Gastrocnemius medialis (tissue), 4 donors: ENCODE measurements at regions not wholly inside any gene's neighbourhood (a gene's known extent, or its start where the extent isn't known, plus 50 kb on each side); places are given as distances from the start of the nearest gene placed in this dataset.

Experiments
- ATAC-seq, 2 donors: fragments of 150-250 bp; one replicate each; pipeline ENCODE4 v1.9.1; 2016
- DNase-seq, 2 donors: peaks; one replicate each; pipeline ENCODE4 v3.0.0-alpha.2; 2019
- H3K27ac ChIP-seq, 4 donors: fragments of 200-600 bp; sonication (generic); 1 replicate in 1 of 4; 2 replicates in 3 of 4; pipeline ENCODE4 v1.5.1; 2016 to 2018; ENCODE audit warnings: mild to moderate bottlenecking in 2 of 4, moderate library complexity in 1 of 4
- H3K27me3 ChIP-seq, 3 donors: fragments of 200-600 bp; sonication (generic) in 2 of 3; 1 replicate in 1 of 3; 2 replicates in 2 of 3; pipeline versions ENCODE4 v1.5.1 to v1.6.0; 2016 to 2019; ENCODE audit warnings: mild to moderate bottlenecking in 1 of 3, moderate library complexity in 1 of 3
- H3K36me3 ChIP-seq, 2 donors: fragments of 200-600 bp; sonication (generic) in 1 of 2; one replicate each; pipeline ENCODE4 v1.5.1; 2017 to 2018
- H3K4me1 ChIP-seq, 2 donors: fragments of 200-600 bp; sonication (generic) in 1 of 2; one replicate each; pipeline ENCODE4 v1.5.1; 2016 to 2017; ENCODE audit warnings: mild to moderate bottlenecking in 2 of 2
- H3K4me3 ChIP-seq, 4 donors: fragments of 200-600 bp; sonication (generic) in 3 of 4; 1 replicate in 1 of 4; 2 replicates in 3 of 4; pipeline ENCODE4 v1.5.1; 2016 to 2019; ENCODE audit warnings: mild to moderate bottlenecking in 2 of 4
- H3K9me3 ChIP-seq, 3 donors: fragments of 200-600 bp; sonication (generic) in 2 of 3; 1 replicate in 1 of 3; 2 replicates in 2 of 3; pipeline ENCODE4 v1.5.1; 2016 to 2019
- CTCF ChIP-seq, 5 experiments: fragments of 450-650 bp in 3 of 5; fragments of 200-600 bp in 2 of 5; sonication (generic) in 2 of 5; IDR thresholded peaks in 4 of 5; conservative IDR thresholded peaks in 1 of 5; 1 replicate in 4 of 5; 2 replicates in 1 of 5; pipeline ENCODE4 v1.5.1; 2016 to 2019; ENCODE audit warnings: antibody characterized with exemption in 5 of 5, mild to moderate bottlenecking in 3 of 5, moderate library complexity in 3 of 5
- POLR2A ChIP-seq, 2 donors: fragments of 450-650 bp; IDR thresholded peaks; one replicate each; pipeline ENCODE4 v1.6.1; 2017; ENCODE audit warnings: antibody characterized with exemption in 2 of 2, mild to moderate bottlenecking in 2 of 2, moderate library complexity in 2 of 2
- in situ Hi-C, 4 donors: fragments of 200-750 bp; cut with MboI; loops; one replicate each; pipeline versions ENCODE4 v1.15.0 to v1.8.0; 2017; ENCODE audit warnings: low sequenced_read_pairs in 4 of 4
- intact Hi-C: fragments of 100-400 bp; cut with DNase I; formaldehyde crosslinking; loops from one replicate; pipeline ENCODE4 v1.15.1; 2023; ENCODE audit warnings: low total_unique reads

GRCh38 chr4:60013464-60014184 lies 1186.5 kb upstream of the ADGRL3 start:
- TF ChIP-seq CTCF (IDR thresholded peaks at IDR 0.05 in 4 of 5, conservative IDR thresholded peaks at IDR 0.05 in 1 of 5) (no peak), POLR2A (IDR thresholded peaks at IDR 0.05) (no peak)
- Histone ChIP-seq H3K36me3 (no peaks in the 10 kb centered on the region), H3K4me1 (no peaks in the 10 kb centered on the region), H3K4me3 (no peak overlapping the region), H3K9me3 (no peaks in the 10 kb centered on the region), H3K27me3 (no peaks in the 10 kb centered on the region), H3K27ac (no peak overlapping the region)
- ATAC-seq, result no peak
- no peak for DNase-seq
- intact Hi-C loops, result no loop called here
- in situ Hi-C loops, result no loop called here

GRCh38 chr4:60016971-60017370 lies 1183.2 kb upstream of the ADGRL3 start:
- in situ Hi-C loops, result no loop called here
- no peak for DNase-seq
- Histone ChIP-seq H3K9me3 (no peaks in the 10 kb centered on the region), H3K27ac (no peak overlapping the region), H3K27me3 (no peaks in the 10 kb centered on the region), H3K36me3 (no peaks in the 10 kb centered on the region), H3K4me3 (no peak overlapping the region), H3K4me1 (no peaks in the 10 kb centered on the region)
- no peak for ATAC-seq
- TF ChIP-seq CTCF (IDR thresholded peaks at IDR 0.05 in 4 of 5, conservative IDR thresholded peaks at IDR 0.05 in 1 of 5) (no peak), POLR2A (IDR thresholded peaks at IDR 0.05) (no peak)
- intact Hi-C loops, result no loop called here

- intact Hi-C loops (no loop called here), in situ Hi-C loops (no loop called here)
- no peaks in the 10 kb centered on the region for H3K9me3 ChIP-seq
- H3K36me3 ChIP-seq, result no peaks in the 10 kb centered on the region
- no peak overlapping the region for H3K4me3 ChIP-seq
- no peak overlapping the region for H3K27ac ChIP-seq
- TF ChIP-seq CTCF (IDR thresholded peaks at IDR 0.05 in 4 of 5, conservative IDR thresholded peaks at IDR 0.05 in 1 of 5), result no peak
- TF ChIP-seq POLR2A (IDR thresholded peaks at IDR 0.05), result no peak
- H3K4me1 ChIP-seq, result no peaks in the 10 kb centered on the region
- no peak for ATAC-seq
- no peak for DNase-seq
- no peaks in the 10 kb centered on the region for H3K27me3 ChIP-seq
Measured at GRCh38 chr4:60019180-60019579, 1180.9 kb upstream of the ADGRL3 start.

- ATAC-seq (no peak), DNase-seq (no peak)
- Histone ChIP-seq H3K27me3 (no peaks in the 10 kb centered on the region), H3K27ac (no peak overlapping the region), H3K9me3 (no peaks in the 10 kb centered on the region), H3K4me1 (no peaks in the 10 kb centered on the region), H3K36me3 (no peaks in the 10 kb centered on the region), H3K4me3 (no peak overlapping the region)
- in situ Hi-C loops (no loop called here), intact Hi-C loops (no loop called here)
- TF ChIP-seq CTCF (IDR thresholded peaks at IDR 0.05 in 4 of 5, conservative IDR thresholded peaks at IDR 0.05 in 1 of 5) (no peak), POLR2A (IDR thresholded peaks at IDR 0.05) (no peak)
Measured at GRCh38 chr4:60019946-60020345, 1180.2 kb upstream of the ADGRL3 start.

- no peaks in the 10 kb centered on the region for H3K4me1 ChIP-seq
- DNase-seq, result no peak
- no peaks in the 10 kb centered on the region for H3K9me3 ChIP-seq
- ATAC-seq, result no peak
- TF ChIP-seq CTCF (IDR thresholded peaks at IDR 0.05 in 4 of 5, conservative IDR thresholded peaks at IDR 0.05 in 1 of 5) (no peak), POLR2A (IDR thresholded peaks at IDR 0.05) (no peak)
- H3K4me3 ChIP-seq, result no peak overlapping the region
- in situ Hi-C loops, result no loop called here
- H3K27ac ChIP-seq, result no peak overlapping the region
- intact Hi-C loops, result no loop called here
- no peaks in the 10 kb centered on the region for H3K27me3 ChIP-seq
- H3K36me3 ChIP-seq, result no peaks in the 10 kb centered on the region
Measured at GRCh38 chr4:60020389-60020788, 1179.7 kb upstream of the ADGRL3 start.
